Omental fat pad (tissue), 3 donors: ENCODE measurements at regions not wholly inside any gene's neighbourhood (a gene's known extent, or its start where the extent isn't known, plus 50 kb on each side); places are given as distances from the start of the nearest gene placed in this dataset.
"Not testable (repeated sequence)": the region's sequence is repeated elsewhere in the genome, so short reads cannot be mapped to it uniquely, and the experiment has no call there.

Experiments
- ATAC-seq: fragments of 150-250 bp; one replicate; pipeline ENCODE4 v1.9.1; 2016; ENCODE audit warnings: mild to moderate bottlenecking, moderate library complexity; ENCODE audit not compliant: low FRiP score
- DNase-seq: peaks from one replicate; pipeline ENCODE4 v3.0.0-alpha.2; 2019; ENCODE audit warnings: low spot score
- CTCF ChIP-seq, 3 donors: fragments of 450-650 bp; IDR thresholded peaks; one replicate each; pipeline ENCODE4 v1.5.1; 2016 to 2017; ENCODE audit warnings: antibody characterized with exemption in 3 of 3, mild to moderate bottlenecking in 3 of 3, moderate library complexity in 2 of 3

GRCh38 chr2:207229161-207229560 lies 63.4 kb upstream of the KLF7 start:
- DNase-seq: no peak
- ATAC-seq: no peak
- TF ChIP-seq CTCF (IDR thresholded peaks at IDR 0.05): no peak

- TF ChIP-seq CTCF (IDR thresholded peaks at IDR 0.05): peak in 1 of 3 donors; percentile 3
- no peak for DNase-seq
Measured at GRCh38 chr2:207230261-207231105, 64.7 kb upstream of the KLF7 start.

GRCh38 chr2:207231106-207231865 lies 65.5 kb upstream of the KLF7 start:
- DNase-seq: no peak
- no peak for TF ChIP-seq CTCF (IDR thresholded peaks at IDR 0.05)
- ATAC-seq: no peak

More at GRCh38 chr2:207230261-207231105, 64.7 kb upstream of the KLF7 start:
- no peak for ATAC-seq

- ATAC-seq (no peak), DNase-seq (no peak)
- TF ChIP-seq CTCF (IDR thresholded peaks at IDR 0.05): no peak
Measured at GRCh38 chr2:207231967-207232366, 66.2 kb upstream of the KLF7 start.

- not testable (repeated sequence) for DNase-seq, ATAC-seq
Measured at GRCh38 chr2:207233141-207233540, 67.4 kb upstream of the KLF7 start.

- no peak for TF ChIP-seq CTCF (IDR thresholded peaks at IDR 0.05)
- ATAC-seq (no peak), DNase-seq (no peak)
Measured at GRCh38 chr2:207233731-207234130, 68.0 kb upstream of the KLF7 start.

- no peak for TF ChIP-seq CTCF (IDR thresholded peaks at IDR 0.05)
- no peak for DNase-seq
- no peak for ATAC-seq
Measured at GRCh38 chr2:207235621-207236020, 69.9 kb upstream of the KLF7 start.
